IPS DF 4.7 (cell line): ENCODE measurements at regions not wholly inside any gene's neighbourhood (a gene's known extent, or its start where the extent isn't known, plus 50 kb on each side); places are given as distances from the start of the nearest gene placed in this dataset.
"Not testable (repeated sequence)": the region's sequence is repeated elsewhere in the genome, so short reads cannot be mapped to it uniquely, and the experiment has no call there.

Experiments
- DNase-seq: peaks from one replicate; pipeline ENCODE4 v3.0.0-alpha.2; 2013; ENCODE audit warnings: low spot score; ENCODE audit errors: extremely low read depth

- DNase-seq, result not testable (repeated sequence)
These were observed 63.5 kb downstream of the UNC93B1 start for GRCh38 chr11:67940440-67940839.

DNA sequence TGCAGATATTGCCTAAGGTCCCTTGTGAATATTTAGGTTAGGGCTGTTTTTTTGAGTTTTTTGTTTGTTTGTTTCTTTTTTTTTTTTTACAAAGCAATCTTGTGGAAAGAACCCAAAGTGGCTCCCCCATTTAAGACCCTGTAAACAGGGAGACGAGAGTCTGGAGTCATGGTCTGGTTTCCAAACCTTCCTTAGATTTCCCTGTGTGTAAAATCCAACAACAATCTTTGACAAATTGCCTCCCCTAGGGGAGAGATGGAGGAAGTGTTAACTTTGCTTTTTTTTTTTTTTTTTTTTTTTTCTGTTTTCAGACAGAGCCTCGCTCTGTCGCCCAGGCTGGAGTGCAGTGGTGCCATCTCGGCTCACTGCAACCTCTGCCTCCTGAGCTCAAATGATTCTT is 64.9 kb downstream of the UNC93B1 start:
- DNase-seq, result not testable (repeated sequence)

- DNase-seq, result not testable (repeated sequence)
These were observed 65.5 kb downstream of the UNC93B1 start for GRCh38 chr11:67938371-67938770.

- DNase-seq, result peak; percentile 9
These were observed 80.3 kb downstream of the UNC93B1 start for GRCh38 chr11:67923565-67923964.

DNA sequence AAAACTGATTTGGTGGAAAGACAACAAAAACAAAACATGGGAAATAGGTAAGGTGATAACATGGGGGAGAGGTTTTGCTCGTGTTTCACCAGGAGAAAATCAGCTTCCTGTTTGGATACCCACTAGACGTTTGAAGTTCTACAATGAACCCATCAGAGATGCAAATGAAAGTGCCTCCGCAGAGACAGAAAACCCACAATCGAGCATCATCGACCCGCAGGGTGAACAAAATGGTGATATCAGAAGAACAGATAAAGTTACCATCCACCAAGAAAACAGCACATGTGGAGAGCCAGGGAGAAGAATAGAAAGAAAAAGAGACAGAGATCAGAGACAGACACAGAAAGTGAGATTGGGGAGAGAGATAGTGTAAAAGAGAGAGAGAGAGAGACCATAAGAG is 83.4 kb downstream of the UNC93B1 start:
- DNase-seq, result not testable (repeated sequence)

- not testable (repeated sequence) for DNase-seq
These were observed 91.7 kb downstream of the UNC93B1 start for GRCh38 chr11:67912184-67912583.

DNA sequence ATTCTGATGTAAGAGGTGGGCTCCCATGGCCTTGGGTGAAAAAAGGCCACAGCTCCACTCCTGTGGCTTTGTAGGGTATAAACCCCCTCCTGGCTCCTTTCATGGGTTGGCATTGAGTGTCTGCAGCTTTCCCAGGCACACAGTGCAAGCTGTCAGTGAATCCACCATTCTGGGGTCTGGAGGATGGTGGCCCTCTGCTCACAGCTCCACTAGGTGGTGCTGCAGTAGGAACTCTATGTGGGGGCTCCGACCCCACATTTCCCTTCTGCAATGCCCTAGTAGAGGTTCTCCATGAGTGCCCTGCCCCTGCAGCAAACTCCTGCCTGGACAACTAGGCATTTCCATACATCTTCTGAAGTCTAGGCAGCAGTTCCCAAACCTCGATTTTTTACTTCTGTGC is 92.7 kb downstream of the UNC93B1 start:
- DNase-seq, result not testable (repeated sequence)

GRCh38 chr11:67910803-67911202 is 93.1 kb downstream of the UNC93B1 start:
- DNase-seq, result not testable (repeated sequence)

GRCh38 chr11:67906969-67907368 is 96.9 kb downstream of the UNC93B1 start:
- not testable (repeated sequence) for DNase-seq

DNA sequence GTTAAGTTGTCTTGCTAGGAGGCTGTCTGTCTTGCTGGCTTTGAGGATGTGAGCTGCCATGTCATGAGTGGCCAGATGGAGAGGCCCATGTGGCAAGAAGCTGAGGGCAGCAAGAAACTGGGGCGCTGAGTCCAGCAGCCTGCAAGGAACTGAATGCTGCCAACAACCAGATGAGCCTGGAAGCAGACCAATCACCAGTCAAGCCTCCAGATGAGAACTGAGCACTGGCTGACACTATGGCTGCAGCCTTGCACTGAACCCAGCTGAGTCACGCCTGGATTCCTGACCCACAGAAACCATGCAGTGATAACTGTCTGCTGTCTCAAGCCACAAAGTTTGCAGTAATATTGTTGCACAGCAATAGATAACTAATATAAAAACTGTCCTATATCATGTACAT is 104.4 kb downstream of the UNC93B1 start:
- not testable (repeated sequence) for DNase-seq

GRCh38 chr11:67893487-67893886 is 110.4 kb downstream of the UNC93B1 start:
- DNase-seq, result not testable (repeated sequence)

DNA sequence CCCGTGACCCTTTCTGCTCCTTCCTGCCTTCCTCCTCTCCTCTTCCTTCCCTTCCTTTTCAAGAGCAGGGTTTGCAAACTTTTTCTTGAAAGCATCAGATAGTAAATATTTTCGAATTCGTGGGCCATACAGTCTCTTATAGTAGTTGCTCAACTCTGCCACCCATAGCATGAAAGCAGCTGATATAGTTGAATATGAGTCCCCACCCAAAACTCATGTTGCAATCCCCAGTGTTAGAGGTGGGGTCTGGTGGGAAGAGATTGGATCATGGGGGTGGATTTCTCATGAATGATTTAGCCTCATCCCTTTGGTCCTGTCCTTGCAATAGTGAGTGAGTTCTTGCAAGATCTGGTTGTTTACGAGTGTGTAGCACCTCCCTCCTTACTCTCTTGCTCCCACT is 114.3 kb downstream of the UNC93B1 start:
- DNase-seq, result not testable (repeated sequence)

DNA sequence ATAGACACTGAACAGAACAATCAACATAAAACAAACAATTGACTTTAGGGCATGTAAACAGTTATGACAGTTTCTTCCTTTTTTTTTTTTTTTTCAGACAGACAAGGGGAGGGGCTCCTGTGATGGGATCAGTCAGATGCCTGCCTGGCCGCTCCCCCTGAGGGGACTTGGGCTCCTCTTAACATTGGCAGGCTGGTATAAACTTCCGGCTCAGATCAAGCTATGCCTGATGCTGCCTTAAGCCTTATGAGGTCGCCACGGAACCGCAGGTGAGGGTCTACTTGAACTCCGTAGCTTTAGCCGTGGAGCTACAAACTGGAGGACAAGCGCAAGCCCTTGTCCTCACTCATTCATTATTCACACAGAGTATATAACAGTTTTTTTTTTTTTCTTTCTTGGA is 115.8 kb downstream of the UNC93B1 start:
- not testable (repeated sequence) for DNase-seq

- not testable (repeated sequence) for DNase-seq
These were observed 117.2 kb downstream of the UNC93B1 start for GRCh38 chr11:67886672-67887071.

DNA sequence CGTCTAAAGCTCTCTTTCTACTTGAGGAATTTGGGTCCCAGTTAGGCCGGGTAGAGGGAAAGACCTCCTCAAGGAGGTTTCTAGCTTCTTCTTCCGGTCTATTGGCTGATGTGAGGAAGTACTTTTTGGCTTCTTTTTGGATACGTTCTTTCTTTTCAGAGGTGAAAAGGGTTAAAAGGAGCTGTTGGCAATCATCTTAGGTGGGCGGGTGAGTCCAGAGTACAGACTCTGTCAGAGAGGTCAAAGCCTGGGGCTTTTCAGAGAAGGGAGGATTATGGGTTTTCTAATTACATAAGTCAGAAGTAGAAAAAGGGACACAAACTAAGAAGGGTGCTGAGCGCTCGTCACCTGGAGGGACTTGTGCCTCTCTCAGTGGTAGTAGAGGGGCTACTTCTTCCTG is 117.7 kb downstream of the UNC93B1 start:
- not testable (repeated sequence) for DNase-seq

GRCh38 chr11:67885574-67885973 is 118.3 kb downstream of the UNC93B1 start:
- not testable (repeated sequence) for DNase-seq

- not testable (repeated sequence) for DNase-seq
These were observed 118.9 kb downstream of the UNC93B1 start for GRCh38 chr11:67884761-67885558.

- not testable (repeated sequence) for DNase-seq
These were observed 119.7 kb downstream of the UNC93B1 start for GRCh38 chr11:67884073-67884757.

GRCh38 chr11:67882304-67882703 is 121.6 kb downstream of the UNC93B1 start:
- DNase-seq, result not testable (repeated sequence)

DNA sequence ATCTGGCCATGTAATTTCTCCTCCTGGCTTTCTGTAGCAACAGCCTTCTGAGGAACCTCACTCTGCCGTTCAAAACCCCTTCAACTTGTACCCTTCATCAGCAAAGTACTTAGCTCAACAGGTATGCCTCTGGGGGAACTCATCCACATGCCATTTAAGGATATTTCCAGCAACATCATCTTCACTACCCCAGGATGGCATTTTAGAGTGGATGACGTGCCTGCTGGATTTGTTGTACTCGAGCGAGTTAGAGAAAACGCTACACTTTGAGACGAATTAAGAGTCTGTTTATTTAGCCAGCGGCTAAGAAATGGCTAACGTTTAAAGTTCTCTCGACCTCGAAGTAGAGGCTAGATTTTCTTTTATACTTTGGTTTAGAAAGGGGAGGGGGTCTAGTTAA is 122.1 kb downstream of the UNC93B1 start:
- DNase-seq, result not testable (repeated sequence)

GRCh38 chr11:67880594-67881196 is 123.2 kb downstream of the UNC93B1 start:
- DNase-seq, result not testable (repeated sequence)

DNA sequence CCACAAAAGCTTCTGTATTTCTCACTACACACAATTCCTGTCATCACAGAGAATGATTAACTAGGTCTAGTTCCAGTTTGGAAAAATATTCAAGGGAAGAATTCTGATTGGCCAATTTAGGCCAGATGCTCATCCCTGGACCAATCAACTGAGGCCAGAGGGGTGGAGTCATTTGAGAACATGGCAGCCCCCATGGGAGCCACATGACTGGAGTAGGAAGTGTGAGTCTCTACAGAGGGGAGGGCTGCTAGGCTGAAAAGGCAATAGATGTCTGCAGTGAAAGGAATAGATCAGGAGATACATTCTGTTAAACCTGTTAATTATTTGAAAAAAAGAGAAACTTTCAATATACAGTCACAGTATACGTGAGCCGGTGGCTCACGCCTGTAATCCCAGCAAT is 125.2 kb downstream of the UNC93B1 start:
- not testable (repeated sequence) for DNase-seq
